B cell (primary cell): ENCODE measurements at regions not wholly inside any gene's neighbourhood (a gene's known extent, or its start where the extent isn't known, plus 50 kb on each side); places are given as distances from the start of the nearest gene placed in this dataset.

ENCODE experiments used
- ATAC-seq: fragments of 200-7000 bp; cut with Tn5 transposase; one replicate; pipeline ENCODE4 v1.10.0; 2021; ENCODE audit warnings: low read depth, mild to moderate bottlenecking, moderate number of reproducible peaks, moderate library complexity
- CTCF ChIA-PET: fragments of 350-600 bp; sonication (Branson Sonifier 250); formaldehyde crosslinking; loops from one replicate; lab custom pipeline; 2021; ENCODE audit warnings: antibody characterized with exemption, inconsistent platforms; lab: Charles Lee
- POLR2A ChIA-PET: fragments of 350-600 bp; sonication (Branson Sonifier 250); formaldehyde crosslinking; loops from one replicate; lab custom pipeline; 2021; ENCODE audit warnings: antibody characterized with exemption; lab: Charles Lee
- DNase-seq: peaks from one replicate; pipeline ENCODE4 v3.0.0; 2013
- H2AFZ ChIP-seq: 2 replicates; pipeline ENCODE4 v1.6.1; 2012; ENCODE audit warnings: mild to moderate bottlenecking, low read depth, low read length; ENCODE audit not compliant: insufficient read depth, poor library complexity, severe bottlenecking
- H3K27ac ChIP-seq, 2 donors: 1 replicate in 1 of 2; 2 replicates in 1 of 2; pipeline ENCODE4 v1.5.1; 2012 to 2013; ENCODE audit warnings: low read length in 2 of 2, mild to moderate bottlenecking in 2 of 2, moderate library complexity in 1 of 2
- H3K27me3 ChIP-seq, 4 experiments: fragments of 200-600 bp in 1 of 4; sonication (generic) in 1 of 4; replicated peaks in 1 of 4; 1 replicate in 2 of 4; 2 replicates in 2 of 4; pipeline versions ENCODE4 v1.6.1 to v1.7.0; 2013 to 2016; ENCODE audit warnings: low read length in 3 of 4, mild to moderate bottlenecking in 2 of 4, mixed read lengths in 1 of 4, moderate library complexity in 1 of 4; ENCODE audit not compliant: insufficient read depth in 4 of 4, control insufficient read depth in 3 of 4; ENCODE audit errors: control extremely low read depth in 1 of 4
- H3K36me3 ChIP-seq, 2 experiments: replicated peaks in 1 of 2; 1 replicate in 1 of 2; 2 replicates in 1 of 2; pipeline versions ENCODE4 v1.6.1 to v1.7.1; 2013; ENCODE audit warnings: low read length in 1 of 2; ENCODE audit not compliant: insufficient read depth in 2 of 2, control insufficient read depth in 1 of 2; ENCODE audit errors: control extremely low read depth in 1 of 2, extremely low read depth in 1 of 2
- H3K4me1 ChIP-seq, 2 donors: fragments of 200-600 bp in 1 of 2; sonication (generic) in 1 of 2; 1 replicate in 1 of 2; 2 replicates in 1 of 2; pipeline versions ENCODE4 v1.5.1 to v1.6.1; 2013 to 2017; ENCODE audit warnings: low read length in 2 of 2; ENCODE audit not compliant: control insufficient read depth in 2 of 2, insufficient read depth in 2 of 2
- H3K4me2 ChIP-seq: replicated peaks from 2 replicates; pipeline ENCODE3; 2012; ENCODE audit warnings: mild to moderate bottlenecking, low read depth, low read length; ENCODE audit not compliant: poor library complexity, severe bottlenecking
- H3K4me3 ChIP-seq, 5 experiments: fragments of 200-600 bp in 1 of 5; sonication (generic) in 1 of 5; 1 replicate in 3 of 5; 2 replicates in 2 of 5; pipeline versions ENCODE4 v1.5.1 to v1.7.0; 2011 to 2016; ENCODE audit warnings: low read length in 4 of 5, mild to moderate bottlenecking in 4 of 5, low read depth in 2 of 5, control low read depth in 1 of 5, moderate library complexity in 1 of 5; ENCODE audit not compliant: insufficient read depth in 1 of 5; ENCODE audit errors: control extremely low read depth in 1 of 5, extremely low read depth in 1 of 5
- H3K79me2 ChIP-seq: fragments of 200-600 bp; sonication (generic); one replicate; pipeline ENCODE4 v1.6.0; 2016; ENCODE audit warnings: low read length; ENCODE audit not compliant: control insufficient read depth, insufficient read depth
- H3K9ac ChIP-seq: fragments of 200-600 bp; sonication (generic); 2 replicates; pipeline ENCODE4 v1.6.1; 2017; ENCODE audit warnings: mild to moderate bottlenecking, low read length, moderate library complexity
- H3K9me3 ChIP-seq, 3 donors: one replicate each; pipeline versions ENCODE4 v1.6.1 to v1.7.1; 2013; ENCODE audit warnings: low read length in 2 of 3; ENCODE audit not compliant: control insufficient read depth in 2 of 3, insufficient read depth in 1 of 3; ENCODE audit errors: control extremely low read depth in 1 of 3
- H4K20me1 ChIP-seq: 2 replicates; pipeline ENCODE4 v1.6.0; 2012; ENCODE audit warnings: mild to moderate bottlenecking, low read length; ENCODE audit not compliant: insufficient read depth, control insufficient read depth, poor library complexity, severe bottlenecking
- H3K27ac Mint-ChIP-seq: one replicate; pipeline ENCODE4 v1.8.0; 2021; ENCODE audit warnings: mixed read lengths
- H3K27me3 Mint-ChIP-seq: one replicate; pipeline ENCODE4 v1.8.0; 2021; ENCODE audit warnings: mixed read lengths
- H3K4me1 Mint-ChIP-seq: one replicate; pipeline ENCODE4 v1.8.0; 2021; ENCODE audit warnings: mixed read lengths
- H3K4me3 Mint-ChIP-seq: one replicate; pipeline ENCODE4 v1.8.0; 2021; ENCODE audit warnings: mixed read lengths
- H3K9me3 Mint-ChIP-seq: one replicate; pipeline ENCODE4 v1.8.0; 2022; ENCODE audit warnings: mixed read lengths; ENCODE audit not compliant: insufficient read depth
- EZH2 ChIP-seq: IDR thresholded peaks from 2 replicates; pipeline ENCODE4 v1.6.1; 2012; ENCODE audit warnings: borderline replicate concordance, low read depth, mild to moderate bottlenecking, moderate library complexity, low read length; ENCODE audit not compliant: insufficient read depth, poor library complexity, severe bottlenecking
- WGBS: methylation state at CpG from one replicate; pipeline ENCODE4 v1.1.5; 2013; ENCODE audit warnings: missing lambda C conversion rate; ENCODE audit not compliant: insufficient coverage; 5-methylcytosine and 5-hydroxymethylcytosine counted together
- intact Hi-C: fragments of 100-400 bp; cut with micrococcal nuclease; formaldehyde crosslinking; loops from one replicate; pipeline ENCODE4 v1.10.0; 2022
- TF ChIP-seq, protein P1 (sequence below): fragments of 200-600 bp; IDR thresholded peaks from one replicate; pipeline ENCODE4 v1.8.0; 2022; ENCODE audit warnings: antibody characterized with exemption, mild to moderate bottlenecking

- H3K9me3 ChIP-seq: peaks cover 0 to 13% (median 0%) of the 10 kb centered on the region in 3 donors
- ATAC-seq: no peak
- 70% methylated on average over 13 of the region's 18 CpGs for WGBS
- H3K4me1 ChIP-seq: no peaks in the 10 kb centered on the region
- H3K4me3 Mint-ChIP-seq: no peak overlapping the region
- H3K4me2 ChIP-seq: no peak overlapping the region
- H3K27me3 ChIP-seq: no peaks in the 10 kb centered on the region
- H3K79me2 ChIP-seq: no peaks in the 10 kb centered on the region
- TF ChIP-seq, protein P1, sequence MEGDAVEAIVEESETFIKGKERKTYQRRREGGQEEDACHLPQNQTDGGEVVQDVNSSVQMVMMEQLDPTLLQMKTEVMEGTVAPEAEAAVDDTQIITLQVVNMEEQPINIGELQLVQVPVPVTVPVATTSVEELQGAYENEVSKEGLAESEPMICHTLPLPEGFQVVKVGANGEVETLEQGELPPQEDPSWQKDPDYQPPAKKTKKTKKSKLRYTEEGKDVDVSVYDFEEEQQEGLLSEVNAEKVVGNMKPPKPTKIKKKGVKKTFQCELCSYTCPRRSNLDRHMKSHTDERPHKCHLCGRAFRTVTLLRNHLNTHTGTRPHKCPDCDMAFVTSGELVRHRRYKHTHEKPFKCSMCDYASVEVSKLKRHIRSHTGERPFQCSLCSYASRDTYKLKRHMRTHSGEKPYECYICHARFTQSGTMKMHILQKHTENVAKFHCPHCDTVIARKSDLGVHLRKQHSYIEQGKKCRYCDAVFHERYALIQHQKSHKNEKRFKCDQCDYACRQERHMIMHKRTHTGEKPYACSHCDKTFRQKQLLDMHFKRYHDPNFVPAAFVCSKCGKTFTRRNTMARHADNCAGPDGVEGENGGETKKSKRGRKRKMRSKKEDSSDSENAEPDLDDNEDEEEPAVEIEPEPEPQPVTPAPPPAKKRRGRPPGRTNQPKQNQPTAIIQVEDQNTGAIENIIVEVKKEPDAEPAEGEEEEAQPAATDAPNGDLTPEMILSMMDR: no peak
- TF ChIP-seq EZH2: no peak
- ChIA-PET POLR2A (no interaction called here), CTCF (no interaction called here)
- no peak overlapping the region for H2AFZ ChIP-seq
- no peak for DNase-seq
- H3K27ac ChIP-seq: no peak overlapping the region
- H3K4me3 ChIP-seq: no peak overlapping the region
- peaks cover 4% of the 10 kb centered on the region for H3K27me3 Mint-ChIP-seq
- H3K27ac Mint-ChIP-seq: no peak overlapping the region
- no peaks in the 10 kb centered on the region for H3K9me3 Mint-ChIP-seq
- no peaks in the 10 kb centered on the region for H3K36me3 ChIP-seq
- intact Hi-C loops: no loop called here
- no peaks in the 10 kb centered on the region for H3K4me1 Mint-ChIP-seq
- no peak overlapping the region for H3K9ac ChIP-seq
- no peaks in the 10 kb centered on the region for H4K20me1 ChIP-seq
Measured at GRCh38 chr16:86914876-86915717, 336.7 kb downstream of the FOXL1 start.

DNA sequence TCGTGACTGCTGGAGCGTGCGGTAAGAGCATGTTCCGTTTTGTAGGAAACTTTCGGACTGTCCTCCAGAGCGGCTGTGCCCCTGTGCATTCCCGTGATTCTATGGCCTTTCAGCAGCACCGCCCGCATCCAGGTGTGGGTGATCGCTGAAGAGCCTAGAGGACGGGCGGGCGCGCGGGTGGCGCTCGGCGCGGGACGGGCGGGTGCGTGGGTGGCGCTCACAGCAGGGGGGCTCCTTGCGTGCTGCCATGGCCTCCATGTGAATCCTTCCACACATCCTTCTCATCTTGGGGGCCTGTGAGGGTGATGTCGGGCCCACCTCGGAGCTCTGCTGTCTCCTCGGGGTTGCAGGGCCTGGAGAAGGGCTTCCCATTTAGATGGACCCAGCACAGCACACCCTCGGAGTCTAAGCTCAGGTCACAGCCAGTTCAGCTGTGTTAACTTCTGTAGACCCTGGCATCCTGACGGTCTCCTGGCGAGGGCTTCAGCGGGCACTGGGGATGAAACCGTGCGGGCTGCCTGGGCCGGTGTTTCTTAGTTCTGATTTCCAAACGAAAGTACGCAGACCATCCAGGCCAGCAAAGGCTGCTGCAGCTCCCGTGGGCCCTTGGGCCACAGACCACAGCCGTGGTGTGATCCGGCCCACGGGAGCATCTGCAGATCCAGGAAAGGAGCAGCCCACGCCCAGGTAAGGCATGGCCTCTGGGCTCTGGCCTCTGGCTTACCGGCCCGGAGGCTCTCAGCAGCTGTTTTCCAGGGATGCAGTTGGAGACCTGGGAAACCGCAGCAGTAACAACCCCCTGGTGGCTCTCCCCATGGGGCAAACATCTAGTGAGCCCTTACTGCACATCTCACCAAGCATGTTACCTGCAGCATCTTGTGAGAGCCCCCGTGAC, 339.4 kb downstream of the FOXL1 start:
- no peaks in the 10 kb centered on the region for H3K9me3 Mint-ChIP-seq
- ChIA-PET POLR2A (no interaction called here), CTCF (no interaction called here)
- H3K27ac ChIP-seq: no peak overlapping the region
- H3K9me3 ChIP-seq: peaks cover 0 to 25% (median 0%) of the 10 kb centered on the region in 3 donors
- H2AFZ ChIP-seq: no peak overlapping the region
- WGBS: 95% methylated on average over 44 of the region's 45 CpGs
- no peak overlapping the region for H3K9ac ChIP-seq
- TF ChIP-seq, protein P1: no peak
- no peak for TF ChIP-seq EZH2
- no peak overlapping the region for H3K4me3 ChIP-seq
- H3K27me3 ChIP-seq: no peaks in the 10 kb centered on the region
- ATAC-seq (no peak), DNase-seq (no peak)
- no peaks in the 10 kb centered on the region for H3K79me2 ChIP-seq
- no peaks in the 10 kb centered on the region for H3K4me1 Mint-ChIP-seq
- no peaks in the 10 kb centered on the region for H4K20me1 ChIP-seq
- H3K36me3 ChIP-seq: no peaks in the 10 kb centered on the region
- H3K4me1 ChIP-seq: no peaks in the 10 kb centered on the region
- H3K4me2 ChIP-seq: no peak overlapping the region
- no peak overlapping the region for H3K4me3 Mint-ChIP-seq
- H3K27me3 Mint-ChIP-seq: peaks cover 13% of the 10 kb centered on the region
- H3K27ac Mint-ChIP-seq: no peak overlapping the region
- intact Hi-C loops: no loop called here
